GM21526 (cell line): ENCODE measurements at regions not wholly inside any gene's neighbourhood (a gene's known extent, or its start where the extent isn't known, plus 50 kb on each side); places are given as distances from the start of the nearest gene placed in this dataset.

ENCODE experiments used
- ATAC-seq: cut with Tn5 transposase; IDR thresholded peaks from one replicate; pipeline ENCODE4 v1.9.1; 2021; ENCODE audit warnings: moderate library complexity; ENCODE audit not compliant: unreplicated experiment, low FRiP score

DNA sequence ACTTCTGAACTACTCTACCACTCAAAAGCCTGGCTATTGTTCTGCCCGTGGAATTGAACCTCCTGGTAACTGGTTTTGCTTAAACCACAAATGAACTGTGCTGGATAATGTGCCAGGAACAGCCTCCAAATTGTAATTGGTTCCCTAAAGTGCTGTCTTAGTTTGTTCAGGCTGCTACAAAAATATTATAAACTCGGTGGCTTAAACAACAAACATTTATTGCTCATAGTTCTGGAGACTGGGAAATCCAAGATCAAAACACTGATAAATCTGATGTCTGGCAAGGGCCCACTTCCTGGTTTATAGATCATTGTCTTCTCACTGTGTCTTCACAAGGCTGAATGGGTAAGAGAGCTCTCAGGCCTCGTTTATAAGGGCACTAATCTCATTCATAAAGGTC, 149.2 kb upstream of the NCKAP5 start:
- ATAC-seq, result no peak

DNA sequence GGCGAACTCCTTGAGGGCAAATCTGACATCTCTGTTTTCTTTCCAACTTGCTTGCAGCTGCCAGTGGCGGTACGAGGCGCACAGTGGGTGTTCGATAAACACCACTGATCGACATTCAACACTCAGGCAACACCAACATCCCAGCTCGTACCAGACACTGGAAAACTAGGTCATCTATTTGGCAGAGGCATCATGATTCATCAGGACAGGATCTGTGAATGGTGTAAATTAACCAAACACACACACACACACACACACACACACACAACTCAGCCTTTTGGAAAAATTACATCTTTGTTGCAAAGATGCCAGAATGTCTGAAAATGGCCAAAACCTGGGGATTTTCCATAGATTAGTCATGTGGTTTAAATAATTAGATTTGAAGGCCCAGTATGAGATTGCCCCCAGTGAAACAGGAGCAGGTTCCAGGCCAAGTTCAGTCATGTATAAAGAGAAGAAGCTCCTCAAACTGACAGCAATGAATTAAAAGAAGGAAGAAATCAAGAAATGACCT, 150.5 kb upstream of the NCKAP5 start:
- no peak for ATAC-seq

DNA sequence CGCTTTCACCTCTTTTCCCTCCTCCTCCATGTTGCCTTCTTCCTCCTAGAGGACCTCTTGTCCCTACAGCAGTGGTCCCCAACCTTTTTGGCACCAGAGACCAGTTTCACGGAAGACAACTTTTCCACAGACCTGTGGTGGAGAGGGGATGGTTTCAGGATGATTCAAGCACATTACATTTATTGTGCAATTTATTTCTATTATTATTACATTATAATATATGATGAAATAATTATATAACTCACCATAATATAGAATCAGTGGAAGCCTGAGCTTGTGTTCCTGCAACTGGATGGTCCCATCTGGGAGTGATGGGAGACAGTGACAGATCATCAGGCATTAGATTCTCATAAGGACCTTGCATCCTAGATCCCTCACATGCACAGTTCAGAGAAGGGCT, 152.2 kb upstream of the NCKAP5 start:
- ATAC-seq, result no peak

DNA sequence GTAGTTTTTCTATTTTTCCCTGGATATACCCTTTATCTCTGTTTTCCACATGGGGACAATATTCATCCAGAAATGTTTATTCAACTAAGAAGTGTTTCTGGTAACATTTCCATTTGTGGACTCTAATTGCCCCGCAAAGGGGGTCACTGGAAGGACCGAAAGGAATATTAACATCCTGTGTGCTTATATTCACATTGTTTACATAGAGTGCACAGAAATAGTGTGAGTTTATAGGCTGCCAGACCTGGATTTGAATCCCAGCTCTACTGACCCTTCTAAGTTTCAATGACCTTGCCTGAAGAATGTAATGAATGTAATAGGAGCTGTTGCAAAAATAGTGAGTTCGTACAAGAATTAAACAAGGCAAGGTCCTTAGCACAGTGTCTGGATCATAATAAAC, 152.9 kb upstream of the NCKAP5 start:
- ATAC-seq, result no peak

DNA sequence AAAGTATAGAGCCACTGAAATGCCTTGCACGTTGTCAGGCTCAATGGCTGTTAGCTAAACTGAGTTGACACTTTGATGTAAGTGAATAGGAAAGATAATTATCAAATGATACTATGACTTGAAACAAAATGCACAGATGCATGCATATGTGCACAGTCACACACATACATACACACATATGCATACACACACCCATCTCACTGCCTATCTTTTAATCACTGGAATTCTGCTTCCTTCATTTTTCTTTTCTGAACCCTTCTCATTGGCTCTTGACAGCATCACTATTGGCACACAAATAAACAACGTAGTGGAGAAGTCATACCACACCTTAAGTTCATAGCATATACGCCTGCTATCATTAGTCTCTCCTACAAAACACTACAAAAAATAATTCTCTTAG, 154.9 kb upstream of the NCKAP5 start:
- no peak for ATAC-seq

DNA sequence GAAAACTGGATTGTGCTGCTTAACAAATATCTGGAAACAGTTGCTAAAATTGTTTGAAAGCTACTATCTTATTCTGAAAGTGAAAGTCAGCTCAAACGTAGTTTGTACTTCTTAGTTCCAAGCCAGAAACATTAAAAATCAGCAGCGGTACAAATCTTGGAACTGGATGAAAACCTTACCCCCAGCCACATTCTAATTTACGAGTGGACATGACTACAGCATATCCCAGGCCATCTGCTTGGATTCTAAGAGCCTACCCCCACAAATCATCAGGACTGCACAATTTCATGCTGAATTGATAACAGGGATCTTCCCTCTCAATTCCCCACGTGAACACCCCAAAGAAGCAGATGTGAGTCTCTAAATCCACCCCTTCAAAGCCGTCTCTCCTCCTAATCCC, 158.7 kb upstream of the NCKAP5 start:
- ATAC-seq, result no peak

DNA sequence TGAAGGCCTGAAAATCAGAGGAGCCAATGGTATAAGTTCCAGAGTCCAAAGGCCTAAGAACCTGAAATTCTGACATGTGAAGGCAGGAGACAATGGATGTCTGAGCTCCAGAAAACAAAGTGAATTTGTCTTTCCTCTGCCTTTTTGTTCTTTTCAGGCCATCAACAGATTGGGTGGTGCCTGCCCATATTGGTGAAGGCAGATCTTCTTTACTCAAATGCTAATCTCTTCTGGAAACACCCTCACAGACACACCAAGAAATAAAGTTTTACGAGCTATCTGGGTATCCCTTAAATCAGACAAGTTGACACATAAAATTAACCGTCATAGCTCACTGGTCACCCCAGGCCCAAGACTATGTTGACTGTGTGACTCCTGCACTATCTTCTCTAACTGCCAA, 163.8 kb upstream of the NCKAP5 start:
- no peak for ATAC-seq

DNA sequence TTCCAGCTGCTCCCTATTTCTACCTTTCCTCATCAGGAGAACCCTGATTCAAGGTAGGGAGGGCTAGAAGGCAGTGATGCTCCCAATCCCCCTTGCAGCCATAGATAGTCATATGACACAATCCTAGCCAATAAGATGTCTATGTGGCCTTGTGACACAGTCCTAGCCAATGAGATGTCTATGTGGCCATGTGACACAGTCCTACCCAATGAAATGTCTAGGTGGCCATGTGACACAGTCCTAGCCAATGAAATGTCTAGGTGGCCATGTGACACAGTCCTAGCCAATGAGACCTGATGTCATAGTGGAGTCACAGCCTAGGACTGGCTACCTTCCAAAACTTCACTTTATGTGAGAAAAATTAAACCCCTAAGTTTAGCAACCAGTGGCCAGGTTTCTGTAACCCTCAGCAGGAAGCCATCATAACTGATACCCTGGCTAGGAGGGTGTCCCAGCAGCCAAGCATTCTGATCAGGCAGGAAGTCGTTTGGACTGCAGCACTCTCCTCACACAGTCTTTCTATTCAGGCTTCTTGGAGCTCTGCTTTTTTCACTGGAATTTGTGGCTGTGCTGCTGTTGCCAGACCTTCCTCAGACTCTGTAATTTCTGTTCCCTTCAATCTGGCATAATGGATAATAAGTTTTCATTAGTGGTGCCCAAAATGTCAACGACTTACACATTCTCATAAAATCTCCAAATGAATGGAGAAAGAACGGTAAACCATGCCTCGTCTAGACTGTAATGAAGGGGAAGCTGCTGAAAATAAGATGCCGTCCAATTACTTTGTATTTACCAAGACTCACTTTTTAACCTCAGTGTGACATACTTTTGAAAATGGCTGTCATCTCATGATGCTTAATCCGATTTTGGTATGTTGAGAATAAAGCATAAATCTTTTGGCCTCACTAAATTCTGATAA, 165.0 kb upstream of the NCKAP5 start:
- no peak for ATAC-seq

DNA sequence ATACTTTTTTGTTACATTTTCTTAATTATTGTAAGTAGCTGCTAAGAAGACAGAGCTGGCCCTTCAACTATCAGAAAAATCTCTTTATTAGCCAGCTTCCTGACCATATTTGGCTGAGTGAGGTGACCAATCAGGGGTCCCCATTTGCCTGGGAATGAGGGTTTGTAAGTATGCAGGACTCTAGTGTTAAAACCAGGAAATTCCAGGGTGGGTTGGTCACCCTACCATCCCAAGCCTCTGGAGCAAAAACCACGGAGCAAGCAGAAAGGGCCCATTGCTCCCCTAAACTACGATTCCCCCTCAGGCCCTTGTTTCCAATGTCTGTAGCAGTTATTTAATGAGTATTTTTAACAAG, 165.6 kb upstream of the NCKAP5 start:
- no peak for ATAC-seq

DNA sequence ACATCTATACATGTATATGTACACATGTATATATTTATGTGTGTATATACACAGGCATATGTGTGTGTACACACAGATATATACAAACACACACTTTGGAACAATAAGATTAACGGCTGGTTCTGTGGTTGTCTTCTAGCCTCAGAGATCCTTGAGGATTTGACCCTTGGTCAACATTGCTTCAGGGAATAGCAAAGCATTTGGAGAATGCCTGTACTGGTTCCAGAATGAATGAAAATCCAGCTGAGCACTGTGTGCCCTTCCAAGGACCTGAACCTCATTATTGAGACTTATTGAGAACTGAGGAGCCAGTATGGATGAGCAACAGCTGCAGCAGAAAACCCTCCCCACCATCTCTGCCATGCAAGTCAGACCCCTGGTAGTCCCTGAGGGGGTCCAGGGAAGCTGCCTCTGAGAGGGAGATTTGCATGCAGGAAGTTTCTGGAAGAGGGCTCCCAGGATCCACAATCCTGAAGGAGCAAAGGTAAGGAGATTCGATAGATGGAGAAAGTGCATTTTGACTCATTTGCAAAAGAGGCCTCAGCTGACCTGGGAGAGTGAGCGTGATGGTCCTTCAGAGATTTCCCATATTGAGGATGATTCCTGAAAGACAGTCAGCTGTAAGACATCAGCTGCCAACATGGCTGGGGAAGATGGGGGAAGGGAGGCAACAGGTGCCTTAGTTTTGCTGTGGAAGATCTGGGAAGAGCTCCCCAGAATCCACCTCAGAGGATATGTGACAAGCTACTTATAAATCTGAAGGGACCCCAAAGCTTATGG, 166.6 kb upstream of the NCKAP5 start:
- no peak for ATAC-seq

DNA sequence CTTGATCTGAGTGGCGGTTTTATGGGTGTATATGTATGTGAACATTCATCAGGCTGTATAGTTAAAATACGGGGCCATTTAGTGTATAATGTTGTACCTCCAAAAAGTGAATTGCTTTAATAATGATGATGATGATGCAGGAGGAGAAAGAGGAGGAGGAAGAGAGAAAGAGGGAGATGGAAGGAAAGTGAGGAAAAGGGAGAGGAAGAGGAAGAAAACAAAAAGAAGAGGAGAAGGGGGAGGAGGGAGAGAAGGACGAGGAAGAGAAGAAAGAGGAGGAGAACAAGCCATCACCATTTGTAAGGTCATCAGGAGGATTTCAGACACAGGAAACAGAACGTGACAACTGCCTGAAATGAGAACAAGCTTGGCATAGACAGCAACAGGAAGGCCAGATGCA, 168.4 kb upstream of the NCKAP5 start:
- no peak for ATAC-seq

DNA sequence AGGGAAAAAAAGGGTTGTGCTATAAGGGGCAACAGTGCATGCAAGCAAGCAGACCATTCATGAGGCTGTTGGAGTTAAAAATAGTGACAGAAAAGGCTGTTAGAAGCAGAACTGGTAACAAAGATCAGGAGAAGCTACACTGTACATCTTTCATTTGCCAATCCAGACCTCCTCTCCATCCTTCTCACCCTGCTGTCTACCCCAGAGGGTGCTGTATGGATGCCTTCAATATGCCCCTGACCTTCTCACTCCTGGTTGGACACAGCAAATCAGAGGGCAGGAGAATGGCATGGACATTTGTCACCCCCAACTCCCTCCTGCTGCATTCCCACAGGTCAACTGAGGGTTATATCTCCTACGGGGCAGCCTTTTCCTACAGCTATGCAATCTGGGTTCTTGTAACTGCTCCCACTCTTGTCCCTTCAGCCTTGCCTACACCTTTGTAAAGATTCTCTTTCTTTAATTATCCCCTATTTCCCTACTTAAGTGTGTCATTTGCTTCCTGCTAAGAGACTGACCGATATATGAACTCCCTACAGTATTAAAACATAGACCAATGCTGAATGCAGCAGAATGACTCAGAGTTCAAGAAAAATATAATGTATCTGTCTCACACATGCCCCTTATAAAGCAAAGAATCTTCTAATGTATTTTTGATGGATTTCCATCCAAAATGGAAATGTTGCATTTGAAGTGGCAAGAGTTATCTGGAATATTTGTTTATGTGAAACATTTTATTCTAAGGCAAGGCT, 169.2 kb upstream of the NCKAP5 start:
- no peak for ATAC-seq

DNA sequence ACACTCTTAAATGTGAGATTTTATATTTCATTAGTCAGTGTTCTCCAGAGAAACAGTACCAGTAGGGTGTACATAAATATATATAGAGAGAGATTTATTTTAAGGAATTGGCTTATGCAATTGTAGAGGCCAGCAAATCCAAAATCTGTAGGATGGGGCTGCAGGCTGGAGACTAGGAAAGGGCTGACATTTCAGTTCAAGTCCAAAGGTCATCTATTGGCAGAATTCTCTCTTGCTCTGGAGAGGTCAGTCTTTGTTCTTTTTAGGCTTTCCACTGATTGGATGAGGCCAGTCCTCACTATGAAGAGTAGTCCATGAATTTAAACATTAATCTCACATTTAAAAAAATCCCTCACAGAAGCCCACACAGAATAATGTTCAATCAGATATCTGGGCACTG, 170.8 kb upstream of the NCKAP5 start:
- no peak for ATAC-seq

DNA sequence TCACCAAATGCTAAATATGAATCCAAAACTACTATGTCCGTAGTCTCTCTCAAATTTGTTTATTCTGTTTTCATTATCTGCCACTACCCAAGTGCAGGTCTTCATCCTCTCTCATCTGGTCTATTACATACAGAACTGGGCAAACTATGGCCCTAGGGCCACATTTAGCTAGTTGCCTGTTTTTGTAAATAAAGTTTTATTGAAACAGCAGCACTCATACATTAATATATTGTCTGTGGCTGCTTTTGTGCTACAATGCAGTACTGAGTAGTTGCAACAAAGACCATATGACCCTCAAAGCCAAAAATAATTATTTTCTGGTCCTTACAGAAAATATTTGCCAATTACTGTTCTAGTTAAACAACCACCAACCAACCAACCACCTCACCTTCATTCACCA, 172.2 kb upstream of the NCKAP5 start:
- ATAC-seq, result no peak

DNA sequence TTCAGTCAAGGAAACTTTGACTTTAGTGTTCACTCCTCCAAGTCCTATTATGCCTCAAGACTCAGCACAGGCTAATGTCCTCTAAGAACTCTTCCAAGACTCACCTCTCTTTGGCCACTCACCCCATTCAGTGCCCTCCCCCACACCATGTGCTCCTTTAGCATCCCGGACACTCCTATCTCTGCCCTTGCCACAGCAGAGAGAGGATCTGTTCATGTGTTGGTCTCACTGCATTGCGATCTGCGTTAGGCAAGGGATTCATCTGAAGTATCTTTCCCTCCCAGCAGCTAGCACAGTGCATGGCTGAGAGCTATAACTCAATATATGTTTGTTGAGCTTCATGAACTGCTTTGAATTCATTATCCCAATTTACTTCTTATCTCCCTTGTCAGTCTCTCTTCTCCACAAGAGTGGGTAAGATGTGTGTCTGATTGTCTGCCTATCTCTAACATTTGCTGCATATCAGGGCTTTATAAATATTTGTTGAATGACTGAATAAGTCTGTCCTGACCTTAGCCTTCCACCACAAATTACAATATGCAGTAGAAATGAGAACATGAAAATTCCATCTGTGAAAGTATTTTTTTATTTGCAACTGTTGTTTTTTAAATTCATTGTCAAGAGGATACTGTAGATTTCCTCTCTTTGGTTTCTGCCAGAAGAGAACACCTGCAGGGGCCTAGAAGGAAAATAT, 179.9 kb upstream of the NCKAP5 start:
- ATAC-seq, result no peak

DNA sequence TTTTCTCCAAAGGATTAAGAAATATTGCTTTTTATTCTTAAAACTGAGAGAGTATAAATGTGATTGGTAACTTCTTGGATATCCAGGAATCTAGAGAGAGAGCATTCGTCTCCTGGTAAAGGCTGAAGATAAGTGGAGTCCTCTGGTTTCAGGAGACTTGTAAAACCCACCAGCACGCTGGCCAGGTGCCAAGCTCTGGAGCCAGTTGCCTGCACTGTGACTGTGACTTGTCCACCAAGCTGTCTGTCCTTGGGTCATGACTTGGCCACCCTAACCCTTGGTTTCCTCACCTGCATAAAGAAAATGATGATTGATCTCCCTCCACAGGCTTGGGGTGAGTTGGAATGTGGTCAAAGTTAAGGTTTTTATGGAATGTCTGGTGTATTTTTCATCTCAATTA, 185.4 kb upstream of the NCKAP5 start:
- ATAC-seq, result no peak

DNA sequence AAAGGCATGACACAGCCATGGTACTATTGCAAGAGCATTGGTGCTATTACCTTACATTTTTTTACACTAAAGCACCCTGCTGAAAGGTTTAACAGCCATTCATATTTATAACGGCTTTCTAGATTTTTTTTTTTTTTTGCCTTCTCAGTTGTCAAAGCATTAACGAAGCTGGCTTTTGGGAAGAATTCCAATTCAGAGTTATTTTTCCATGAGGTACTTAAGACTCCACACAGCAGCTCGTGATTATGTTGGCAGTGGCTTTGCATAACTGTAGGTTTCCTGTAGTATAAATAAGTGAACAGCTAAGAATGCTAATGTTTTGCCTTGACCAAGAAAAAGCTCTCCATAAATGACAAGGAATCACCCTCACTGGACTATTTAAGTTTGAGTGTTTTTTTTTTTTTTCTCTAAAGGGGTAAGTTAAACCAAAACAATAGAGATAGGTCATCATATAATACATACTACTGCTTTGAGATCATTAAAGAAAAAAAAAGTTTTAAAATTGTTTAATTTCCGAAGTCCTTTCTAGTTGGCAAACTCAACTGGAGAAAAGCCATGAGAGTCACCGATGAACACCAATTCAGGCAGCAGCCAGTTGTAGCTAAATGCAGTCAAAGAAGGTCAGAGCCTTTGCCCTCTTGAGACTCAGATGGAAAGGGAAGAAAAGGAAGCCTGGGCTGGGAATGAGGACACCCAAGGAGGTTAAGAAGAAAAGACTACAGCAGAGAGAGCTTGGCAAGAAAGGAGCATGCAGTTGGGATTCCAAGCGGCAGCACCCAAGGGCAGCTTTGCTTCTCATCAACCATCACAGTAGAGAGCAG, 187.4 kb upstream of the NCKAP5 start:
- ATAC-seq, result no peak

DNA sequence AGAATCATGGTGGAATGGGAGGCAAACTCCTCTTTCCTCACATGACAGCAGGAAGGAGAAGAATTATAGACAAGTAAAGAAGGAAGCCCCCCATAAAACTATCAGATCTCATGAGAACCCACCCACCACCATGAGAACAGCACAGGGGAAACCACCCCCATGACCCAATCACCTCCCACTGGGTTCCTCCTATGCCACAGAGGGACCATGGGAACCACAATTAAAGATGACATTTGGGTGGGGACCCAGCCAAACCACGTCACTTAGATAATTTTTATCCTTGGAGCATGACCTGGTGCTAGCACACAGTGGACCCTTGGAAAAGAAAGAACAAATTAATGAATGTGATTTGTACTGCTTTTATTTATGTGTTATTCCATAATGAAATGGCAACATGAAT, 188.6 kb upstream of the NCKAP5 start:
- no peak for ATAC-seq

DNA sequence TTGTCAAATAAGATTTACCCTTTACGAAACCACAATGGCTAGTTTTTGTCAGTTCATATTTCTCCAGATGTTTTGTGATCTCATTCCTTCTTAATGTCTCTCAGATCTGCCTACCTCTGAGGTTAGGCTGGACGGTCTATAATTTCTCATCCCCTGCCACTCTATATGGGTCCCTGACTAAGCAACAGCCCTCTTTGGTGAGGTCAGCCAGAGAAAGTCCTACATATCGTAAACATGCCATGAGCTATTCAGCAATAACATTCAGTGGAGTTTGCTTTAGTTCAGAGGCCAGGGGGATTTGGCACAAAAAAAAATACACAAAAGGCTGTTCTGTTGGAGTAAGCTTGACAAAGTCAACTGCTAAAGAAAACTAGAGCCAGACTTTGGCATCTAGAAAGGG, 192.1 kb upstream of the NCKAP5 start:
- ATAC-seq, result no peak

DNA sequence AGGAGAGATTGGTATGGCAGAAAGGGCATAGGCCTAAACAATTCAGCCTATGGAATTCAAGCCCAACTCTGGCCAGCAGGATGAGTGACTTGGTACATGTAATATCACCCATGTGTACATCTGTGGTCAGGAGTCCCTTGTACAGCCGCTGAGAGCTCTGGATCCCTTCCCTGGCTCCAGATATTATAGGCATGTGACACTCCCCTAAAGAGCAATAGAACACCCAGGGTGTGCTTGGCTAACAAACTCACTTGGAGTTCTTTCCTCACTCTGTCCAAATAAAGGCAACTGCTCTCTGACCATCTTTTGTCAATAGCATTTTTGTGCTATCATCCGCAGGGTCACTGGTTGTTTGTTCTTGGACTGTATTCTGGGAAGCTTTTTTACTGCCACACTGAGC, 197.4 kb upstream of the NCKAP5 start:
- no peak for ATAC-seq
